K562 (cell line): ENCODE measurements at regions not wholly inside any gene's neighbourhood (a gene's known extent, or its start where the extent isn't known, plus 50 kb on each side); places are given as distances from the start of the nearest gene placed in this dataset.

ENCODE experiments used
- ATAC-seq: fragments of 200-7000 bp; cut with Tn5 transposase; 3 replicates; pipeline ENCODE4 v1.9.1; 2020; ENCODE audit warnings: moderate library complexity
- BruUV-seq: library from RNA; stranded (reverse); fragments of 400-500 nt; replicated peaks from 2 replicates; lab custom pipeline; 2021; lab: Mats Ljungman, UMichigan
- CTCF ChIA-PET: fragments of 300-600 bp; formaldehyde crosslinking; extraction: SDS; loops from one replicate; lab custom pipeline; 2021; ENCODE audit warnings: low intra/inter-chr PET ratio; lab: Yijun Ruan, JAX
- POLR2A ChIA-PET: fragments of 300-600, 350-650 bp; sonication (Branson Sonifier 250); formaldehyde crosslinking; extraction: SDS; loops from one replicate; lab custom pipeline; 2021; ENCODE audit warnings: antibody characterized with exemption, inconsistent platforms; lab: Yijun Ruan, JAX
- DNase-seq, 4 experiments: peaks; one replicate each; pipeline versions ENCODE4 v3.0.0 to v3.0.0-alpha.2; 2011 to 2018; ENCODE audit warnings: low spot score in 3 of 4, mixed read lengths in 3 of 4; ENCODE audit errors: extremely low read depth in 1 of 4
- FAIRE-seq: peaks from 2 replicates; lab custom pipeline; 2011; peaks lifted over from hg19 to GRCh38; lab: Jason Lieb, UNC
- H2AFZ ChIP-seq: 2 replicates; pipeline ENCODE4 v1.6.0; 2011; ENCODE audit warnings: low read depth, low read length, control low read depth, inconsistent platforms
- H3K27ac ChIP-seq: fragments of 200-600 bp; 3 replicates; pipeline ENCODE4 v1.8.0; 2011; ENCODE audit warnings: low read depth, mild to moderate bottlenecking, control low read depth, inconsistent platforms, low read length, moderate library complexity, mixed read lengths; ENCODE audit errors: extremely low read depth
- H3K27me3 ChIP-seq, 2 experiments: fragments of 300-600 bp in 1 of 2; 2 replicates in 1 of 2; 3 replicates in 1 of 2; pipeline versions ENCODE4 v1.6.0 to v1.8.0; 2011; ENCODE audit warnings: inconsistent platforms in 2 of 2, low read length in 2 of 2, mild to moderate bottlenecking in 1 of 2, mixed read lengths in 1 of 2, moderate library complexity in 1 of 2; ENCODE audit not compliant: control insufficient read depth in 2 of 2, insufficient read depth in 2 of 2
- H3K36me3 ChIP-seq: fragments of 300-600 bp; 3 replicates; pipeline ENCODE4 v1.8.0; 2011; ENCODE audit warnings: mild to moderate bottlenecking, low read length, inconsistent platforms; ENCODE audit not compliant: control insufficient read depth, insufficient read depth
- H3K4me1 ChIP-seq, 2 experiments: fragments of 200-600 bp in 1 of 2; replicated peaks in 1 of 2; 2 replicates in 1 of 2; 3 replicates in 1 of 2; pipeline versions ENCODE4 v1.5.1 to v1.8.0; 2011; ENCODE audit warnings: inconsistent platforms in 2 of 2, low read length in 2 of 2, mild to moderate bottlenecking in 1 of 2, mixed read lengths in 1 of 2, moderate library complexity in 1 of 2; ENCODE audit not compliant: control insufficient read depth in 2 of 2, insufficient read depth in 2 of 2
- H3K4me2 ChIP-seq: 2 replicates; pipeline ENCODE4 v1.6.1; 2011; ENCODE audit warnings: low read length, control low read depth, inconsistent platforms, mixed read lengths; ENCODE audit not compliant: insufficient read depth
- H3K4me3 ChIP-seq: fragments of 200-600 bp; sonication (generic), shearing (Covaris generic); 2 replicates; pipeline ENCODE4 v1.5.1; 2016; ENCODE audit warnings: control low read depth, inconsistent platforms
- H3K79me2 ChIP-seq: fragments of 200-600 bp; 3 replicates; pipeline ENCODE4 v1.8.0; 2011; ENCODE audit warnings: low read length, inconsistent platforms; ENCODE audit not compliant: control insufficient read depth, insufficient read depth
- H3K9ac ChIP-seq, 2 experiments: 2 replicates each; pipeline versions ENCODE4 v1.6.0 to v1.6.1; 2011; ENCODE audit warnings: low read depth in 2 of 2, low read length in 2 of 2, control low read depth in 1 of 2, inconsistent platforms in 1 of 2, mild to moderate bottlenecking in 1 of 2, mixed read lengths in 1 of 2; ENCODE audit not compliant: insufficient read depth in 1 of 2
- H3K9me1 ChIP-seq: one replicate; pipeline ENCODE4 v1.6.0; 2011; ENCODE audit warnings: inconsistent platforms, mild to moderate bottlenecking, low read length, moderate library complexity; ENCODE audit not compliant: control insufficient read depth, insufficient read depth
- H3K9me3 ChIP-seq: replicated peaks from 2 replicates; pipeline ENCODE4 v1.5.1; 2011; ENCODE audit warnings: low read depth, low read length, inconsistent platforms; ENCODE audit not compliant: control insufficient read depth, insufficient read depth
- H4K20me1 ChIP-seq: replicated peaks from 2 replicates; pipeline ENCODE4 v1.6.1; 2011; ENCODE audit warnings: low read length, inconsistent platforms, mixed read lengths; ENCODE audit not compliant: control insufficient read depth, insufficient read depth
- BACH1 ChIP-seq: fragments of 200-800 bp; sonication (Bioruptor generic); IDR thresholded peaks from 2 replicates; pipeline ENCODE4 v1.6.1; 2016; ENCODE audit warnings: missing genetic modification characterization, missing compliant biosample characterization
- HMG20B ChIP-seq: fragments of 250-450 bp; sonication (Bioruptor Pico); IDR thresholded peaks from 2 replicates; pipeline ENCODE4 v1.5.0; 2021; ENCODE audit warnings: mild to moderate bottlenecking
- HNRNPK ChIP-seq: fragments of 200-400 bp; formaldehyde crosslinking; IDR thresholded peaks from one replicate; pipeline ENCODE4 v1.6.1; 2018; ENCODE audit warnings: mild to moderate bottlenecking, low read depth, low read length; ENCODE audit not compliant: poor library complexity, severe bottlenecking
- HNRNPLL ChIP-seq: fragments of 200-400 bp; formaldehyde crosslinking; IDR thresholded peaks from 2 replicates; pipeline ENCODE4 v1.6.1; 2017; ENCODE audit warnings: low read length, low read depth, mild to moderate bottlenecking; ENCODE audit not compliant: poor library complexity, severe bottlenecking
- KLF13 ChIP-seq: fragments of 450-650 bp; IDR thresholded peaks from 2 replicates; pipeline ENCODE4 v1.6.1; 2016; ENCODE audit warnings: missing genetic modification characterization, low read depth, mild to moderate bottlenecking, missing compliant biosample characterization, moderate library complexity, borderline replicate concordance
- MAFK ChIP-seq: IDR thresholded peaks from 2 replicates; pipeline ENCODE4 v1.6.1; 2011; ENCODE audit warnings: low read length, improper control_type of control experiment
- MBD2 ChIP-seq: sonication (generic); IDR thresholded peaks from 2 replicates; pipeline ENCODE4 v1.6.1; 2016; ENCODE audit warnings: low read depth, borderline replicate concordance
- MCM5 ChIP-seq: fragments of 450-650 bp; IDR thresholded peaks from 2 replicates; pipeline ENCODE4 v1.6.1; 2016; ENCODE audit warnings: low read depth
- NFRKB ChIP-seq: fragments of 450-650 bp; IDR thresholded peaks from 2 replicates; pipeline ENCODE4 v1.6.1; 2016; ENCODE audit warnings: low read depth
- RFX7 ChIP-seq: fragments of 250-450 bp; sonication (Bioruptor Pico); IDR thresholded peaks from 2 replicates; pipeline ENCODE4 v1.5.1; 2021; ENCODE audit warnings: mild to moderate bottlenecking
- SIN3B ChIP-seq: fragments of 450-650 bp; IDR thresholded peaks from 2 replicates; pipeline ENCODE4 v1.6.1; 2017; ENCODE audit warnings: low read depth, mild to moderate bottlenecking, moderate library complexity
- SMAD4 ChIP-seq: fragments of 250-450 bp; sonication (Bioruptor Pico); conservative IDR thresholded peaks from 2 replicates; pipeline ENCODE4 v1.8.0; 2021; ENCODE audit warnings: inconsistent platforms, mild to moderate bottlenecking, moderate library complexity
- TEAD1 ChIP-seq, 2 experiments: fragments of 450-650 bp in 1 of 2; sonication (generic) in 1 of 2; formaldehyde crosslinking; IDR thresholded peaks; 2 replicates each; pipeline versions ENCODE4 v1.4.0 to v1.8.0; 2020 to 2022; ENCODE audit warnings: mild to moderate bottlenecking in 2 of 2, missing genetic modification reagents in 1 of 2
- ZNF41 ChIP-seq: fragments of 250-450 bp; sonication (Bioruptor Pico); conservative IDR thresholded peaks from 2 replicates; pipeline ENCODE4 v1.4.0; 2020; ENCODE audit warnings: mild to moderate bottlenecking
- WGBS: fragments of 100-300 bp; shearing (Covaris generic); methylation state at CpG from one replicate; pipeline ENCODE4 v1.1.6; 2016; ENCODE audit warnings: low coverage, mixed read lengths; ENCODE audit not compliant: insufficient coverage; ENCODE audit errors: missing lambda C conversion rate; 5-methylcytosine and 5-hydroxymethylcytosine counted together
- in situ Hi-C: fragments of 300-500 bp; cut with MboI; formaldehyde crosslinking; loops from 4 replicates; pipeline ENCODE4 v1.15.0; 2018; ENCODE audit warnings: inconsistent platforms, mixed read lengths
- intact Hi-C: fragments of 100-400 bp; cut with micrococcal nuclease; formaldehyde crosslinking; loops from 2 replicates; pipeline ENCODE4 v1.14.2; 2022
- TF ChIP-seq, protein P1 (sequence below): conservative IDR thresholded peaks from 2 replicates; pipeline ENCODE4 v1.6.1; 2011; ENCODE audit warnings: low read depth, mild to moderate bottlenecking, low read length; ENCODE audit not compliant: control insufficient read depth
- TF ChIP-seq, protein P2 (sequence below): fragments of 250-450 bp; sonication (Bioruptor Pico); IDR thresholded peaks from 2 replicates; pipeline ENCODE4 v1.5.0; 2020; ENCODE audit warnings: mild to moderate bottlenecking, borderline replicate concordance
- TF ChIP-seq, protein P3 (sequence below): fragments of 250-450 bp; sonication (Bioruptor Pico); IDR thresholded peaks from 2 replicates; pipeline ENCODE4 v1.5.0; 2021; ENCODE audit warnings: mild to moderate bottlenecking, borderline replicate concordance

DNA sequence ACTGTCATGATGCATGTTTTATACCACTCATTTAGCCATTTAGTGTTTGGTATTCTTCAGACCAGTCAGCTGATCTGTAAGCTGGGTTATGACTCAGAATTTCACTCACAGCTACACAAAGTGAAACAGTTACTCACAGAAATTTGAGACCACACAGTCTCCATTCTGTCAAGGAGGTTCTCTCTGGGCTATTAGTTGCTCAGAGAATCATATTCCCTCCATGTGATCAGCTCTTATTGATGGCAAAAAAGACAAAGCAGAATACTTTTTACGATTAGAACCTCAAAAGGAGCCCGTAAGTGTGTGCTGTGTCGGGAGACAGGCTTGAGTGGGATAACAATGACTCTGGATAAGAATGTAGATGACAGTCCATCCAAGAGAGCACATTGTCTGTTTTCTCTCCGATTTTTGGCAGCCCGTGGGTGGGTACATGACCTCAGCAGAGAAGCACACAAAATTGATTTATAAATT is 277.6 kb upstream of the SORCS1 start:
- in situ Hi-C loops (no loop called here), intact Hi-C loops (no loop called here)
- no peak for ATAC-seq
- Histone ChIP-seq H2AFZ (no peak overlapping the region), H4K20me1 (no peaks in the 10 kb centered on the region), H3K4me1 (no peaks in the 10 kb centered on the region), H3K36me3 (no peaks in the 10 kb centered on the region), H3K4me3 (no peak overlapping the region)
- POLR2A ChIA-PET = no interaction called here
- 0% methylated on average over 5 of the region's 5 CpGs for WGBS
- DNase-seq = no peak
- no peak for FAIRE-seq
- TF ChIP-seq, protein P1, sequence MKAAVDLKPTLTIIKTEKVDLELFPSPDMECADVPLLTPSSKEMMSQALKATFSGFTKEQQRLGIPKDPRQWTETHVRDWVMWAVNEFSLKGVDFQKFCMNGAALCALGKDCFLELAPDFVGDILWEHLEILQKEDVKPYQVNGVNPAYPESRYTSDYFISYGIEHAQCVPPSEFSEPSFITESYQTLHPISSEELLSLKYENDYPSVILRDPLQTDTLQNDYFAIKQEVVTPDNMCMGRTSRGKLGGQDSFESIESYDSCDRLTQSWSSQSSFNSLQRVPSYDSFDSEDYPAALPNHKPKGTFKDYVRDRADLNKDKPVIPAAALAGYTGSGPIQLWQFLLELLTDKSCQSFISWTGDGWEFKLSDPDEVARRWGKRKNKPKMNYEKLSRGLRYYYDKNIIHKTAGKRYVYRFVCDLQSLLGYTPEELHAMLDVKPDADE = no peak
- TF ChIP-seq RFX7 (CRISPR knock-in tag) (no peak), MCM5 (no peak), HNRNPLL (no peak), HMG20B (CRISPR knock-in tag) (no peak), HNRNPK (no peak), SMAD4 (no peak), SIN3B (no peak), BACH1 (tag) (no peak), ZNF41 (CRISPR knock-in tag) (no peak), NFRKB (no peak), KLF13 (tag) (no peak), MAFK (no peak), TEAD1 (CRISPR knock-in tag; IDR thresholded peaks at IDR 0.05) (no peak), MBD2 (no peak)
- TF ChIP-seq, protein P2, sequence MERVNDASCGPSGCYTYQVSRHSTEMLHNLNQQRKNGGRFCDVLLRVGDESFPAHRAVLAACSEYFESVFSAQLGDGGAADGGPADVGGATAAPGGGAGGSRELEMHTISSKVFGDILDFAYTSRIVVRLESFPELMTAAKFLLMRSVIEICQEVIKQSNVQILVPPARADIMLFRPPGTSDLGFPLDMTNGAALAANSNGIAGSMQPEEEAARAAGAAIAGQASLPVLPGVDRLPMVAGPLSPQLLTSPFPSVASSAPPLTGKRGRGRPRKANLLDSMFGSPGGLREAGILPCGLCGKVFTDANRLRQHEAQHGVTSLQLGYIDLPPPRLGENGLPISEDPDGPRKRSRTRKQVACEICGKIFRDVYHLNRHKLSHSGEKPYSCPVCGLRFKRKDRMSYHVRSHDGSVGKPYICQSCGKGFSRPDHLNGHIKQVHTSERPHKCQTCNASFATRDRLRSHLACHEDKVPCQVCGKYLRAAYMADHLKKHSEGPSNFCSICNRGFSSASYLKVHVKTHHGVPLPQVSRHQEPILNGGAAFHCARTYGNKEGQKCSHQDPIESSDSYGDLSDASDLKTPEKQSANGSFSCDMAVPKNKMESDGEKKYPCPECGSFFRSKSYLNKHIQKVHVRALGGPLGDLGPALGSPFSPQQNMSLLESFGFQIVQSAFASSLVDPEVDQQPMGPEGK (CRISPR knock-in tag) = no peak
- TF ChIP-seq, protein P3, sequence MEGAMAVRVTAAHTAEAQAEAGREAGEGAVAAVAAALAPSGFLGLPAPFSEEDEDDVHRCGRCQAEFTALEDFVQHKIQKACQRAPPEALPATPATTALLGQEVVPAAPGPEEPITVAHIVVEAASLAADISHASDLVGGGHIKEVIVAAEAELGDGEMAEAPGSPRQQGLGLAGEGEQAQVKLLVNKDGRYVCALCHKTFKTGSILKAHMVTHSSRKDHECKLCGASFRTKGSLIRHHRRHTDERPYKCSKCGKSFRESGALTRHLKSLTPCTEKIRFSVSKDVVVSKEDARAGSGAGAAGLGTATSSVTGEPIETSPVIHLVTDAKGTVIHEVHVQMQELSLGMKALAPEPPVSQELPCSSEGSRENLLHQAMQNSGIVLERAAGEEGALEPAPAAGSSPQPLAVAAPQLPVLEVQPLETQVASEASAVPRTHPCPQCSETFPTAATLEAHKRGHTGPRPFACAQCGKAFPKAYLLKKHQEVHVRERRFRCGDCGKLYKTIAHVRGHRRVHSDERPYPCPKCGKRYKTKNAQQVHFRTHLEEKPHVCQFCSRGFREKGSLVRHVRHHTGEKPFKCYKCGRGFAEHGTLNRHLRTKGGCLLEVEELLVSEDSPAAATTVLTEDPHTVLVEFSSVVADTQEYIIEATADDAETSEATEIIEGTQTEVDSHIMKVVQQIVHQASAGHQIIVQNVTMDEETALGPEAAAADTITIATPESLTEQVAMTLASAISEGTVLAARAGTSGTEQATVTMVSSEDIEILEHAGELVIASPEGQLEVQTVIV = no peak
- TF ChIP-seq, all 486 proteins: peak for 0
- Histone ChIP-seq H3K79me2 (no peaks in the 10 kb centered on the region), H3K27me3 (no peaks in the 10 kb centered on the region), H3K4me2 (no peak overlapping the region), H3K9me3 (no peaks in the 10 kb centered on the region), H3K27ac (no peak overlapping the region), H3K9me1 (no peaks in the 10 kb centered on the region), H3K9ac (no peak overlapping the region)
- CTCF ChIA-PET = no interaction called here
- no TSS peak for BruUV-seq
